Left renal pelvis (tissue), 4 donors: ENCODE measurements at regions not wholly inside any gene's neighbourhood (a gene's known extent, or its start where the extent isn't known, plus 50 kb on each side); places are given as distances from the start of the nearest gene placed in this dataset.

Source experiments
- DNase-seq, 4 donors: peaks; one replicate each; pipeline ENCODE4 v3.0.0-alpha.2; 2013; ENCODE audit warnings: low read depth in 4 of 4, low spot score in 3 of 4

DNA sequence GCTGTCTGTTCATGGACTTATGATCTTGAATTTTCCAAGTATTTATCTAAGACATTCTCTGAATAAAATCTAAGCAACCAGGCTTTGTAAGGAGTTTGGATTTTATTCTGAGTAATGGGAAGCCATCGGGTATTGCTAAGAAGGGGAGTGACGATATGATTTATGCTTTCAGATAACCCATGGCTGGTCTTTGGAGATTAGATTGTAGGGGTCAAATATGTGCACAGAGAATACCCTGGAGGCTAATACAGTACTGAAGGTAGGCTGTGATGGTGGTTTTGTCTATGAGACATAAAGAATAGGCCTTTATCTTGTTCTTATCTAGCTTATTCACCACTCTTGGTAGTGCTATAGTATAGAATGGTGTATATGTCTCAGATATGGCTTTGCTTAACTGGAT is 60.0 kb upstream of the C5orf46 start:
- DNase-seq = no peak

DNA sequence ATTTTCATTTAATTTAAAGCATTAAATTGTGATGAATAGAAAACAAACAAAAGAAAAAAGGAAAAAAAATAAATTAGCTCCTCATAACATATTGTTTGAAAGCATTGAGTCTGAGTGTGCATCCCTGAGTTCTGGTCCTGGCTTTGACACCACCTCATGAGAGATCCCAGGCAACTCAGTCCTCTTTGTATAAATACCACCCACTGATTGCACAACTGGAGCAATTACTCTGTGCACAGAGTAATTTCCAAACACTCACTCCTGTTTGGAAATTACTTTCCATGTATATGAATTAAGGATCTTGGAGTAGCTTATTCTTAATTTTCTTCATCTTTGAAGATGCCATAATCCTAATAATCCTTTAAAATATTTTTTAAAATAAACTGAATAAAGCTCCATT is 59.4 kb upstream of the C5orf46 start:
- DNase-seq = no peak

DNA sequence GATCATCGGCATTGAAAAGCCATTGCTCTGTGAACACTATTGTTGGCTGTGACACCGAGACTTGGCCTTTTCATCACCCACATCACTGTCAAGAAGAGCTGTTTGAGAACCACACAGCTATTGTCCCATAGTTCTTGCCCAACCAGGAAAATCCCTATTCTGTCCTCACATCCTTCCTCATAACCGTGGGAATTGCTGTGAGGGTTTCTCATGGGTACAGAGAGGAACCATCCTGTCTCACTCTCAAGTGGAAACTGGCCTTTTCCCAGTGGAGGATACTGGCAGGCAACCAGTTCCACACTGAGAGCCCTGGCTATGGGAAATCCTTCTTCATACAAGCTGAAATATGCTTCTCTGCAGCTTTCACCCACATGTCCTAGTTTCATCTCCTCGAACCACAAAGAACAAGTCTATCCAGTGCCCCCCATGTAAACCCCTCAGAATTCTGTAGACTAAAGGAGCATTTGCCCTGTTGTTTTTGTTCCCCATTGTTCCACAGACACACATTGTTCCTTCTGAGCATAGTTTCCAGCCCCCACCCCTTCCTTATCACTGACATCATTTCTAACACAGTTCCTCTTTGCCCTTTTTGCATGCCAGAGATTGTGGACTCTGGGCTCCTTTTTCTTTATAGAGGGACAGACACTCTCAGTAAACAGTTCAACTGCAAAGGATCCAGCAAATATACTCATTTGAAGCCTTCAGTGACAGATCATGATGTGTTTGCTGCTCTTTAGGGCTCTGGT is 57.8 kb upstream of the C5orf46 start:
- no peak for DNase-seq

DNA sequence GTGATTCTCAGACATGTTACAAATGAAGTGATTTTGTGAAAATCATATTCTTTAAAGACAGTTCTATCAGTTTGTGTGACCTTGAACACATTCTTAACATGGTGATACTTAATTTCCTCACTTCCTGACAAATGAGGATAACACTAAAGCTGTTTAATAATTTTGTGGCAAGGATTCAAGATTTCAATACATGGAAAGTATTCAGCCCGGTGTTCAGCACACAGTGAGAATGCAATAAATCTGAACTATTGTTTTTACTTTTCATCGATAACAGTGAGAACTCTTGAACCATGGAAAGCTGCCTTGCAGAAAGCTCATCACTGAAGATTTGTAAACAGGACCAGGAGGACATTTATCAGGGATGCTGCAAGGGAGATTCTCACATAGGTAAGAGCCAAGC is 57.1 kb upstream of the C5orf46 start:
- no peak for DNase-seq

- DNase-seq = no peak
Measured at GRCh38 chr5:147961208-147961749, 54.9 kb upstream of the C5orf46 start.

- no peak for DNase-seq
Measured at GRCh38 chr5:147957901-147958300, 51.6 kb upstream of the C5orf46 start.

- DNase-seq = no peak
Measured at GRCh38 chr5:147956842-147957223, 50.5 kb upstream of the C5orf46 start.

- DNase-seq = no peak
Measured at GRCh38 chr5:147956064-147956841, 49.9 kb upstream of the C5orf46 start.
